GM13977 (cell line): ENCODE measurements at regions not wholly inside any gene's neighbourhood (a gene's known extent, or its start where the extent isn't known, plus 50 kb on each side); places are given as distances from the start of the nearest gene placed in this dataset.
A peak's percentile ranks its signal among the peaks of the same experiment; 100 is the strongest.

Source experiments
- DNase-seq: peaks from one replicate; pipeline ENCODE4 v3.0.0; 2012; ENCODE audit warnings: low spot score
- in situ Hi-C: fragments of 300-500 bp; cut with MboI; formaldehyde crosslinking; loops from one replicate; pipeline ENCODE4 v1.12.0; 2022; ENCODE audit warnings: low sequenced_read_pairs, low pct_unique_long_range_greater_than_20kb, mixed read lengths, inconsistent platforms; ENCODE audit not compliant: unreplicated experiment
- TF ChIP-seq, protein P1 (sequence below): IDR thresholded peaks from 2 replicates; pipeline ENCODE4 v1.5.1; 2012; ENCODE audit warnings: mild to moderate bottlenecking, control low read depth; ENCODE audit not compliant: insufficient read depth; ENCODE audit errors: extremely low read depth, missing control alignments

DNA sequence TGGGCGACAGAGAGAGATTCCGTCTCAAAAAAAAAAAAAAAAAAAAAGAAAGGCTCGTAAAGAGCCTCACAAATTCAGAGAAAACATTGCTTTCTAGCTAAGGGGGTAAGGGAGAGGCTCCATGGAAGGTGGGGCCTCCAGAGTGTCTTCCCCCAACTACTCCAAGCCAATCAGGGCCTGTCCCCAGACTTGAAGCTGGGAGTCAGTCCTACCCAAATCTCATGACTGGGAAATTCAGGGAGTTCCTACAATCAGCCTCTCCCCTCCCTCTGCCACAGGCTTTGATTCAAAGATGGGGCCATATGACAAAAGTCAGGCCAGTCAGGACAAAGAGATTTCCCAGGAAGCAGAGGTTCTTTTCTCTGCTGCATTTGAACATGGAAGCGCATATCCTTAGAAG, 63.0 kb upstream of the NUP160 start:
- TF ChIP-seq, protein P1, sequence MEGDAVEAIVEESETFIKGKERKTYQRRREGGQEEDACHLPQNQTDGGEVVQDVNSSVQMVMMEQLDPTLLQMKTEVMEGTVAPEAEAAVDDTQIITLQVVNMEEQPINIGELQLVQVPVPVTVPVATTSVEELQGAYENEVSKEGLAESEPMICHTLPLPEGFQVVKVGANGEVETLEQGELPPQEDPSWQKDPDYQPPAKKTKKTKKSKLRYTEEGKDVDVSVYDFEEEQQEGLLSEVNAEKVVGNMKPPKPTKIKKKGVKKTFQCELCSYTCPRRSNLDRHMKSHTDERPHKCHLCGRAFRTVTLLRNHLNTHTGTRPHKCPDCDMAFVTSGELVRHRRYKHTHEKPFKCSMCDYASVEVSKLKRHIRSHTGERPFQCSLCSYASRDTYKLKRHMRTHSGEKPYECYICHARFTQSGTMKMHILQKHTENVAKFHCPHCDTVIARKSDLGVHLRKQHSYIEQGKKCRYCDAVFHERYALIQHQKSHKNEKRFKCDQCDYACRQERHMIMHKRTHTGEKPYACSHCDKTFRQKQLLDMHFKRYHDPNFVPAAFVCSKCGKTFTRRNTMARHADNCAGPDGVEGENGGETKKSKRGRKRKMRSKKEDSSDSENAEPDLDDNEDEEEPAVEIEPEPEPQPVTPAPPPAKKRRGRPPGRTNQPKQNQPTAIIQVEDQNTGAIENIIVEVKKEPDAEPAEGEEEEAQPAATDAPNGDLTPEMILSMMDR = no peak
- in situ Hi-C loops = no loop called here
- DNase-seq = no peak

DNA sequence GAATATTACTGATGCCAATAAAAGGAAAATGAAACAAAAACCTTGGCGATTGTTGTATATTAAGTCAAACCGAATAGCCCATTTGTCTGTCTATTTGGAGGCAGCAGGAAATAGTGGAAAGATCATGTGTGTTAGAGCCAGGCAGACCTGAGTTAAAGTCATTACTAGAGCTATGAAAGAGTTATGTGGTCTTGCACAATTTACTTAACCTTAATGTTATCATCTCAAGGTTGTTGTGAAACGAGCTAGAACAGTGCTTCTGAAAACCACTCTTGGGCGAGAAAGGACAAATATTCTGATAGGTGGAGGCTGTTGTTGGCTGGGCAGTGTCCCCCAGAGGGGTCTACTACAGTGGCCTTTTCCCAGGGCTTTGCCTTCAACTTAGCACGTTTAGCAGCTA, 60.0 kb upstream of the NUP160 start:
- DNase-seq = peak; percentile 48
- in situ Hi-C loops = no loop called here
- TF ChIP-seq, protein P1 = no peak

DNA sequence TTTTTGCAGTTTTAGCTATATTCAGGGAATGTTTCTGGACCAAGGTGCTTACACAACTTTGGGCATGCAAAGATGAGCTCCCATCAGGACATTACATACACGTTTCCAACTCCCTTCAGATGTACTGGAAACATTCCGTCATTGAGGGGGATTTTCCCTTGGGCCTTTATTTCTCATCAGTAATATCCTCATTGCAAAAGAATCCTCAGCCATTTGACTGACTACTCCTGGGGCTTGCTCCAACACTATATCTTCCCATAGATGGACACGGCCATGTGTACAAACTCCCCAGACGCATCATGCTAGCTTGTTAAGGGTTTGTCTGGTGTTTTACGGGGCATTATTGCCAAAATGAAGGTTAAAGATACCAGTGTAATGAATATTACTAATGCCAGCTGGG, 59.3 kb upstream of the NUP160 start:
- DNase-seq = no peak

GRCh38 chr11:47906066-47906465, 57.9 kb upstream of the NUP160 start:
- no peak for DNase-seq
- TF ChIP-seq, protein P1 = no peak
- in situ Hi-C loops = no loop called here

More for the DNA sequence above, 59.3 kb upstream of the NUP160 start:
- TF ChIP-seq, protein P1 = no peak
- in situ Hi-C loops = no loop called here

DNA sequence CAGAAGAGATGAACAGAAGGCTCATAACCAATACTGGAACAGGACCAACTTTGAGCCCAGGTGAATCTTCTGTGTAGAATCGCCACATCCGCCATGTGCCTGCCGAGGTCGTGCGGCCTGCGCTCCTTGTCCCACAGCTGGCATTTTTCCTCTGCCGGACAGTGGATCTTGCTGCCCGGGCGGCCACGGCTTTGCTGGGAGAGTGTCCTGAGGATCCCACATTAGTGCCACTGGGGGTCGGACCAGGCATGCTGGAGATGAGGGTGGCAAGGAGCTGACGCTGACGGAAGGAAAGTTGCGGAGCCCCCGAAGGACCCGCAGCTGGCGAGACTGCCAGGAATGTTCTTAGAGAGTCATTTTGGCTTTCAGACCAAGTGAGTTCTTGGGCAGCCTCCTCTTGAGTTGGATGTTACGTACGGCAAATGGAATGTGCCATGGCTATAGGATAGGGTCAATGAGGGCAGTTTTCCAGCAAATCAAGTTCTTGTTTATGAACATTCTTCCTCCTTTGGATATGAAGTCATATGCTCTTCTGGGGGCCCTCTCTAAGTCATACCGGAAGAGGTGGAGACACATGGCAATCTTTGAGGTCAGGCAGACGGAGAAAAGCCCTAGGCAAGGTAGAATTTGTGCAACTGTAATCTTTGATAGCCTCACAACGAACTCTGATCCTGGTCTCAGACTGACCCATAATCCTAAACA, 57.4 kb upstream of the NUP160 start:
- no peak for DNase-seq
- TF ChIP-seq, protein P1 = no peak
- in situ Hi-C loops = no loop called here

DNA sequence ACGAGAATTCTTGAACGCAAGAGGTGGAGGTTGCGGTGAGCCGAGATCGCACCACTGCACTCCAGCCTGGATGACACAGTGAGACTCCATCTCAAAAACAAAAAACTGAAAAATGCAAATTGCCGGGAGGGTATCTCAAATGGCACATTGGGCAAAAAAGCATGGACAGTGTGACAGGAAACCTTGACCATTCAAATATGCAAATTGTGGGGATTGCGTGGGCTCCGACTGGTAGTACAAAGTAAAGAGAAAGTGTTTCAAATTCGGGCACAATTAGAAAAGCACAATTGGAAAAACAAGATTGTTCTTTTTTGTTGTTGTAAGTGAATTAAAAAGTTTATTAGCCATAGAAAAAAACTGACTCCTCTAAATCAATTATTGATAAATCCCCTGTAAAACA, 56.7 kb upstream of the NUP160 start:
- no peak for DNase-seq
- TF ChIP-seq, protein P1 = no peak
- in situ Hi-C loops = no loop called here
